Body of pancreas (tissue), 4 donors: ENCODE measurements at regions not wholly inside any gene's neighbourhood (a gene's known extent, or its start where the extent isn't known, plus 50 kb on each side); places are given as distances from the start of the nearest gene placed in this dataset.
"Not testable (repeated sequence)": the region's sequence is repeated elsewhere in the genome, so short reads cannot be mapped to it uniquely, and the experiment has no call there.

Experiments
- ATAC-seq: fragments of 150-250 bp; one replicate; pipeline ENCODE4 v1.9.1; 2016
- DNase-seq, 4 donors: peaks; one replicate each; pipeline ENCODE4 v3.0.0-alpha.2; 2019
- H3K27ac ChIP-seq, 4 donors: fragments of 200-600 bp; sonication (generic); 1 replicate in 3 of 4; 2 replicates in 1 of 4; pipeline versions ENCODE4 v1.5.1 to v1.6.1; 2016 to 2019; ENCODE audit warnings: mild to moderate bottlenecking in 1 of 4, mixed read lengths in 1 of 4, moderate library complexity in 1 of 4
- H3K27me3 ChIP-seq, 2 donors: fragments of 200-600 bp; sonication (generic); one replicate each; pipeline ENCODE4 v1.6.0; 2016; ENCODE audit warnings: mild to moderate bottlenecking in 1 of 2
- H3K36me3 ChIP-seq, 2 donors: fragments of 200-600 bp; sonication (generic); replicated peaks in 1 of 2; 2 replicates each; pipeline ENCODE4 v1.5.1; 2016; ENCODE audit warnings: low read depth in 2 of 2; ENCODE audit not compliant: insufficient read depth in 1 of 2
- H3K4me1 ChIP-seq: fragments of 200-600 bp; sonication (generic); one replicate; pipeline ENCODE4 v1.6.0; 2016
- H3K4me3 ChIP-seq, 2 donors: fragments of 200-600 bp; sonication (generic); 1 replicate in 1 of 2; 2 replicates in 1 of 2; pipeline ENCODE4 v1.5.1; 2016 to 2019
- H3K9me3 ChIP-seq, 3 donors: fragments of 200-600 bp; sonication (generic); 1 replicate in 2 of 3; 2 replicates in 1 of 3; pipeline ENCODE4 v1.5.1; 2016
- POLR2A ChIP-seq, 3 donors: fragments of 450-650 bp; IDR thresholded peaks; one replicate each; pipeline ENCODE4 v1.6.1; 2016; ENCODE audit warnings: antibody characterized with exemption in 3 of 3, mild to moderate bottlenecking in 2 of 3
- WGBS, 2 donors: methylation state at CpG; one replicate each; pipeline ENCODE4 v1.1.5; 2017; 5-methylcytosine and 5-hydroxymethylcytosine counted together
- intact Hi-C: fragments of 100-400 bp; cut with DNase I; formaldehyde crosslinking; loops from one replicate; pipeline ENCODE4 v1.15.1; 2023
- TF ChIP-seq, protein P1 (sequence below), 7 experiments: fragments of 450-650 bp in 4 of 7; fragments of 200-600 bp in 3 of 7; sonication (generic) in 3 of 7; IDR thresholded peaks; one replicate each; pipeline ENCODE4 v1.5.1; 2016 to 2019; ENCODE audit warnings: antibody characterized with exemption in 7 of 7

DNA sequence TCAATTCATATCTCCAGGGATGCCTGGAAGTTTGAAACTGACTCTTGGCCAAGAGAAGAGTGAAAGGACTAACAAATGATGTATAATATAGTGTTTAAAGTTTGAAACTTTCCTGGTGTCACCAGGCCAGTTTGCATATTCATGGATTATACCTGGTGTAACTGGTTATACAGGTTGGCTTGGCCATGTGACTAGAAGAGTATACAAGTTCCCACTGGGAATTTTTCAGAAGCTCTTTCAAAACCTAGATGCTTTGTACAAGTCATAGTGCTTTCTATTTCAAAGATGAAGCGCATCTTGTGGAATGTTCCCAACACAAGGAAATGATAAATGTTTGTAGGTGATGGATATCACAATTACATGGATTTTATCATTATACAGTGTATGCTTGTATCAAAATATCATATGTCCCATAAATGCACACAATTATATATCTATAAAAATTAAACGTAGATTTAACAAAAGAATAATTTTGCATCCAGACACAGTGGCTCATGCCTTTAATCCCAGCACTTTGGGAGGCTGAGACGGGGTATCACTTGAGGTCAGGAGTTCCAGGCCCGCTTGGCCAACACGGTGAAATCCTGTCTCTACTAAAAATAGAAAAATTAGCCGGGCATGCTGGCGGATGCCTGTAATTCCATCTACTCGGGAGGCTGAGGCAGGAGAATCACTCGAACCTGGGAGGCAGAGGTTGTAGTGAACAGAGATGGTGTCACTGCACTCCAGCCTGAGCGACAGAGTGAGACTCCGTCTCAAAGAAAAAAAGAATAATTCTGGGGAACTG, 1420.2 kb downstream of the GRIK2 start:
- ATAC-seq (no peak), DNase-seq (no peak)
- TF ChIP-seq, protein P1, sequence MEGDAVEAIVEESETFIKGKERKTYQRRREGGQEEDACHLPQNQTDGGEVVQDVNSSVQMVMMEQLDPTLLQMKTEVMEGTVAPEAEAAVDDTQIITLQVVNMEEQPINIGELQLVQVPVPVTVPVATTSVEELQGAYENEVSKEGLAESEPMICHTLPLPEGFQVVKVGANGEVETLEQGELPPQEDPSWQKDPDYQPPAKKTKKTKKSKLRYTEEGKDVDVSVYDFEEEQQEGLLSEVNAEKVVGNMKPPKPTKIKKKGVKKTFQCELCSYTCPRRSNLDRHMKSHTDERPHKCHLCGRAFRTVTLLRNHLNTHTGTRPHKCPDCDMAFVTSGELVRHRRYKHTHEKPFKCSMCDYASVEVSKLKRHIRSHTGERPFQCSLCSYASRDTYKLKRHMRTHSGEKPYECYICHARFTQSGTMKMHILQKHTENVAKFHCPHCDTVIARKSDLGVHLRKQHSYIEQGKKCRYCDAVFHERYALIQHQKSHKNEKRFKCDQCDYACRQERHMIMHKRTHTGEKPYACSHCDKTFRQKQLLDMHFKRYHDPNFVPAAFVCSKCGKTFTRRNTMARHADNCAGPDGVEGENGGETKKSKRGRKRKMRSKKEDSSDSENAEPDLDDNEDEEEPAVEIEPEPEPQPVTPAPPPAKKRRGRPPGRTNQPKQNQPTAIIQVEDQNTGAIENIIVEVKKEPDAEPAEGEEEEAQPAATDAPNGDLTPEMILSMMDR (IDR thresholded peaks at IDR 0.05) = no peak
- no peak for TF ChIP-seq POLR2A (IDR thresholded peaks at IDR 0.05)
- Histone ChIP-seq H3K4me1 (no peaks in the 10 kb centered on the region), H3K9me3 (no peaks in the 10 kb centered on the region), H3K4me3 (no peak overlapping the region), H3K27me3 (no peaks in the 10 kb centered on the region), H3K27ac (no peak overlapping the region), H3K36me3 (no peaks in the 10 kb centered on the region)
- WGBS, 2 donors = 71 to 75% methylated on average over 11 of the region's 11 CpGs
- intact Hi-C loops = no loop called here

- intact Hi-C loops = no loop called here
- WGBS, 2 donors = 25 to 36% methylated on average over 3 of the region's 3 CpGs
- no peak for DNase-seq
- Histone ChIP-seq H3K36me3 (no peaks in the 10 kb centered on the region), H3K4me1 (no peaks in the 10 kb centered on the region), H3K27ac (no peak overlapping the region), H3K9me3 (no peaks in the 10 kb centered on the region), H3K4me3 (no peak overlapping the region), H3K27me3 (no peaks in the 10 kb centered on the region)
- no peak for TF ChIP-seq POLR2A (IDR thresholded peaks at IDR 0.05)
- TF ChIP-seq, protein P1 (IDR thresholded peaks at IDR 0.05) = no peak
- ATAC-seq = no peak
These were observed 1418.7 kb downstream of the GRIK2 start for GRCh38 chr6:102812242-102812641.

GRCh38 chr6:102808944-102809505, 1415.5 kb downstream of the GRIK2 start:
- intact Hi-C loops = not testable (repeated sequence)
- 75 to 79% methylated on average over 7 to 11 of the region's 11 CpGs for WGBS, 2 donors

DNA sequence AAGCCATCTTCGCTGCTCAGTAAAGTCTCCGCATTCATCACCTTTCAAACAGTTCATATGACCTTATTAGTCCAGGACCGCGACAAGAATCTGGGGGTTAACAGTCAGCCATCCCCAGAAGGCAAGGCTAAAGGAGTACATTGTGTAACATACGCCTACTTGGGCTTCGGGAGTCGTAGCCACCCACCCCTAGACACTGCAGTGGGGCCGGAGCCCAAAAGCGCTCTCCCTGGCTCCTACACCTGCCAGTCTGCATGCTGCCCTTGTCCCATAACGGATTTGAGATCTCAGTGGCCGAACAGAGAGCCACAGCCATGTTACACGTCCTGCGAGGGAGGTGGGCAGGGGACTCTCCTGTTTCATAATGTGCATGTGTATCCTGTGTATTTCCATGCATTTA, 1405.5 kb downstream of the GRIK2 start:
- H3K27me3 ChIP-seq = no peaks in the 10 kb centered on the region
- H3K4me1 ChIP-seq = no peaks in the 10 kb centered on the region
- DNase-seq = no peak
- no peak overlapping the region for H3K27ac ChIP-seq
- no peak for TF ChIP-seq POLR2A (IDR thresholded peaks at IDR 0.05)
- TF ChIP-seq, protein P1 (IDR thresholded peaks at IDR 0.05) = no peak
- no peak overlapping the region for H3K4me3 ChIP-seq
- intact Hi-C loops = no loop called here
- 53 to 59% methylated on average over 13 of the region's 13 CpGs for WGBS, 2 donors
- ATAC-seq = no peak
- H3K36me3 ChIP-seq = no peaks in the 10 kb centered on the region
- no peaks in the 10 kb centered on the region for H3K9me3 ChIP-seq

More at GRCh38 chr6:102808944-102809505, 1415.5 kb downstream of the GRIK2 start:
- H3K27ac ChIP-seq, H3K27me3 ChIP-seq, H3K4me3 ChIP-seq, DNase-seq, ATAC-seq, H3K9me3 ChIP-seq, H3K36me3 ChIP-seq, H3K4me1 ChIP-seq: not testable (repeated sequence)

DNA sequence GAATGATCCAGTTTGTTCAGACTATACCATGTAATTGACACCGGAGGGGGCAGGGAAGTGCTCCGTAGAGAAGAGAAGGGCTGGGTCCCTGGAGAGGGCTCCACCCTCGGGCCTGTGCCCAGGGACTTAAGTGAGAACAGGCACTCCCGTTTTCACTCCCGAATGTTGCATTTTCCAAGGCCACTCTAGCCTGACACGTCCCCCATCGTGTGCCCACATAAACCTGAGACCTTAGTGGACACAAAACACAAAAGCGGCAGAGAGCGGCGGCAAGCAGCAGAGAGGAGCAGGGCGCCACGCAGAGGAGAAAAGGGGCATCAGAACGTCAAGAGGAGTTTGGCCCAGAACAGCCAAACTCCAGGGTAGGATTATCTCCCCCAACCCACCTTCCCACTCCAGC, 1405.1 kb downstream of the GRIK2 start:
- Histone ChIP-seq H3K36me3 (no peaks in the 10 kb centered on the region), H3K27ac (no peak overlapping the region), H3K4me1 (no peaks in the 10 kb centered on the region), H3K9me3 (no peaks in the 10 kb centered on the region), H3K4me3 (no peak overlapping the region), H3K27me3 (no peaks in the 10 kb centered on the region)
- intact Hi-C loops = no loop called here
- ATAC-seq (no peak), DNase-seq (no peak)
- TF ChIP-seq, protein P1 (IDR thresholded peaks at IDR 0.05) = no peak
- no peak for TF ChIP-seq POLR2A (IDR thresholded peaks at IDR 0.05)
- 9 to 13% methylated on average over 13 of the region's 13 CpGs for WGBS, 2 donors
